ENCODE measurements at regions not wholly inside any gene's neighbourhood (a gene's known extent, or its start where the extent isn't known, plus 50 kb on each side); places are given as distances from the start of the nearest gene placed in this dataset.

- no peak for TF ChIP-seq SIN3A (conservative IDR thresholded peaks at IDR 0.05 in 1 of 2, IDR thresholded peaks at IDR 0.05 in 1 of 2; ENCODE audit: low read depth in 1 of 2, low read length in 2 of 2)
- no peak for TF ChIP-seq TBP (IDR thresholded peaks at IDR 0.05; ENCODE audit: low read depth, low read length)
- TF ChIP-seq MAX (IDR thresholded peaks at IDR 0.05), result no peak
These were observed 112.6 kb upstream of the CSF3R start (continued) for GRCh38 chr1:36595349-36595748.

Measured in H1 (cell line).